ENCODE measurements at regions not wholly inside any gene's neighbourhood (a gene's known extent, or its start where the extent isn't known, plus 50 kb on each side); places are given as distances from the start of the nearest gene placed in this dataset.

DNA sequence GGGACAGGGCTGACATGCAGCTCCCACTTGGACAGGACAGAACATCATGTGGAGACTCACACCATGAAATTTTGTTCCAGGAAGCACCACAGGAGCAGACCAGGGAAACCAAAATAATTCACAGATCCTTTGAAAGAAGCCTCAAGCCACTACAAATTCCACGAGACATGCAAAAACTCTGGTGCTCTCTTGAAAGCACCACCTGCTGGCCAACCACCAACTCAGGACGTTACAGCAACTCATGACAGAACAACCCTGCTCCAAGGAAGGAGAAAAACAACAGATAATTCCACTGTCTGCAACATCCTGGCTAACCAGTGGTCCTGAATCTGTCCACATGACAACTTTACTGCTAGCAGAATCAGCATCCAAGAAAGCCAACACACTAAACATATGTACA is 516.0 kb downstream of the SPATA31D1 start:
- TF ChIP-seq BCL11B (tag by site-specific recombination; IDR thresholded peaks at IDR 0.05; ENCODE audit: low read depth) (no peak), RBAK (tag by site-specific recombination; IDR thresholded peaks at IDR 0.05) (no peak), ZNF311 (tag by site-specific recombination; IDR thresholded peaks at IDR 0.05; ENCODE audit: borderline replicate concordance) (no peak), ZFHX2 (tag by site-specific recombination; conservative IDR thresholded peaks at IDR 0.05) (no peak), ZFP69B (tag by site-specific recombination; IDR thresholded peaks at IDR 0.05) (no peak), ZBTB8A (tag by site-specific recombination; IDR thresholded peaks at IDR 0.05) (no peak), ZNF155 (tag by site-specific recombination; IDR thresholded peaks at IDR 0.05) (no peak), ZNF121 (tag by site-specific recombination; IDR thresholded peaks at IDR 0.05) (no peak), ZNF169 (tag by site-specific recombination; IDR thresholded peaks at IDR 0.05) (no peak), ZNF658 (tag by site-specific recombination; IDR thresholded peaks at IDR 0.05) (no peak)
- Histone ChIP-seq H3K36me3 (ENCODE audit: control insufficient read depth in 2 of 2, insufficient read depth in 1 of 2, low read length in 2 of 2) (no peaks in the 10 kb centered on the region), H3K4me1 (ENCODE audit: control insufficient read depth, insufficient read depth, low read length) (no peaks in the 10 kb centered on the region), H3K9me3 (ENCODE audit: control insufficient read depth, insufficient read depth, low read depth, low read length) (no peaks in the 10 kb centered on the region), H3K27ac (ENCODE audit: extremely low read depth, low read depth, low read length) (no peak overlapping the region), H3K4me3 (ENCODE audit: low read depth, low read length) (no peak overlapping the region)
- ChIA-PET CTCF (no interaction called here), POLR2A (no interaction called here)

DNA sequence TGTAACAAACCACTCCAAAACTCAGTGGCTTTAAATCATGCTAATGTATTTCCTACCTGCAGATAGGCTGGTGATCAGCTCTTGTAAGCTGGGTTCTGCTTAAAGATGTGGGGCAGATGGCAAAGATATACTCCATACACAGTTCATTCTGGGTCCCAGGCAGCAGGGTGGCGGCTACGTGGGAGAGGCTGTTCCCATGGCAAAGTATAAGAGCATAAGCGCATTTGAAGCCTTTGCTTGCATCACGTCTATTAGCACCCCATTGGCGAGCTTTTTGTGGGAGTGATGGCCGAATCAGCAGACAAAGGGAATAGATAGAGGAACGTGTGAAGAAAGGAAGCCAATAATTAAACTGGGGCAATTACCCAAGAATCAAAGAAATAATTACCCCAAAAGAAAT is 523.1 kb downstream of the SPATA31D1 start:
- TF ChIP-seq ZBTB21 (tag by site-specific recombination; IDR thresholded peaks at IDR 0.05) (no peak), BCL11B (tag by site-specific recombination; IDR thresholded peaks at IDR 0.05; ENCODE audit: low read depth) (no peak), KLF7 (tag by site-specific recombination; IDR thresholded peaks at IDR 0.05; ENCODE audit: borderline replicate concordance) (no peak), ZEB2 (tag by site-specific recombination; IDR thresholded peaks at IDR 0.05) (no peak), BCL11A (tag by site-specific recombination; IDR thresholded peaks at IDR 0.05; ENCODE audit: low read depth) (no peak), ZNF292 (tag by site-specific recombination; IDR thresholded peaks at IDR 0.05; ENCODE audit: borderline replicate concordance, low read depth) (no peak)
- TF ChIP-seq, protein P1, sequence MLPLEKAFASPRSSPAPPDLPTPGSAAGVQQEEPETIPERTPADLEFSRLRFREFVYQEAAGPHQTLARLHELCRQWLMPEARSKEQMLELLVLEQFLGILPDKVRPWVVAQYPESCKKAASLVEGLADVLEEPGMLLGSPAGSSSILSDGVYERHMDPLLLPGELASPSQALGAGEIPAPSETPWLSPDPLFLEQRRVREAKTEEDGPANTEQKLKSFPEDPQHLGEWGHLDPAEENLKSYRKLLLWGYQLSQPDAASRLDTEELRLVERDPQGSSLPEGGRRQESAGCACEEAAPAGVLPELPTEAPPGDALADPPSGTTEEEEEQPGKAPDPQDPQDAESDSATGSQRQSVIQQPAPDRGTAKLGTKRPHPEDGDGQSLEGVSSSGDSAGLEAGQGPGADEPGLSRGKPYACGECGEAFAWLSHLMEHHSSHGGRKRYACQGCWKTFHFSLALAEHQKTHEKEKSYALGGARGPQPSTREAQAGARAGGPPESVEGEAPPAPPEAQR (tag by site-specific recombination; IDR thresholded peaks at IDR 0.05), result no peak
- TF ChIP-seq, protein P2, sequence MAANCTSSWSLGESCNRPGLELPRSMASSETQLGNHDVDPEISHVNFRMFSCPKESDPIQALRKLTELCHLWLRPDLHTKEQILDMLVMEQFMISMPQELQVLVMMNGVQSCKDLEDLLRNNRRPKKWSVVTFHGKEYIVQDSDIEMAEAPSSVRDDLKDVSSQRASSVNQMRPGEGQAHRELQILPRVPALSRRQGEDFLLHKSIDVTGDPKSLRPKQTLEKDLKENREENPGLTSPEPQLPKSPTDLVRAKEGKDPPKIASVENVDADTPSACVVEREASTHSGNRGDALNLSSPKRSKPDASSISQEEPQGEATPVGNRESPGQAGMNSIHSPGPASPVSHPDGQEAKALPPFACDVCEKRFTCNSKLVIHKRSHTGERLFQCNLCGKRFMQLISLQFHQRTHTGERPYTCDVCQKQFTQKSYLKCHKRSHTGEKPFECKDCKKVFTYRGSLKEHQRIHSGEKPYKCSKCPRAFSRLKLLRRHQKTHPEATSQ (tag by site-specific recombination; IDR thresholded peaks at IDR 0.05), result no peak
- Histone ChIP-seq H3K4me1 (ENCODE audit: control insufficient read depth, insufficient read depth, low read length) (peaks cover 7% of the 10 kb centered on the region; the same call in 1 of the 2 replicates), H3K36me3 (ENCODE audit: control insufficient read depth in 2 of 2, insufficient read depth in 1 of 2, low read length in 2 of 2) (no peaks in the 10 kb centered on the region), H3K4me3 (ENCODE audit: low read depth, low read length) (no peak overlapping the region), H3K27ac (ENCODE audit: extremely low read depth, low read depth, low read length) (no peak overlapping the region), H3K9me3 (ENCODE audit: control insufficient read depth, insufficient read depth, low read depth, low read length) (no peaks in the 10 kb centered on the region)
- ChIA-PET POLR2A (no interaction called here), CTCF (interaction anchor here (0.6 to 0.9 kb wide), 3 partner anchors 12 to 95 kb away, joined by 3 read pairs; no protein-coding TSS in a partner anchor)

DNA sequence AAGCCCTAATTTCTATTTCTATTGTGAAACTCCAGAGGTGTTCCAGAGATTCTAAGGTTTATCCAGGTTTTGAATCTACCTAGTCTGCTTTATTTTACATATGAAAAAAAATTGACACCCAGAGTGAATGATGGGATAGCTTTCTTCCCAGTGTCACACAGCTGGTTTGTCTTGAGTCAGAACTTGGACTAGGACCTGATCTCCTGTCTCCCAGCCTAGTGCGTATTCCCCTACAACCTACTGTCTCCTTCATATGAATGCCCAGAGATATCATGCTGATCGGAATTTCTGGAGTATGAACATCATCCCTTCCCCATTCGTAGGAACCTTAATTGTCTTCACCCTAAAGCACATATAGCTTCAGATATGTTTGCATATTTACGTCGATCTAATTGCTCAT is 524.2 kb downstream of the SPATA31D1 start:
- TF ChIP-seq, protein P3, sequence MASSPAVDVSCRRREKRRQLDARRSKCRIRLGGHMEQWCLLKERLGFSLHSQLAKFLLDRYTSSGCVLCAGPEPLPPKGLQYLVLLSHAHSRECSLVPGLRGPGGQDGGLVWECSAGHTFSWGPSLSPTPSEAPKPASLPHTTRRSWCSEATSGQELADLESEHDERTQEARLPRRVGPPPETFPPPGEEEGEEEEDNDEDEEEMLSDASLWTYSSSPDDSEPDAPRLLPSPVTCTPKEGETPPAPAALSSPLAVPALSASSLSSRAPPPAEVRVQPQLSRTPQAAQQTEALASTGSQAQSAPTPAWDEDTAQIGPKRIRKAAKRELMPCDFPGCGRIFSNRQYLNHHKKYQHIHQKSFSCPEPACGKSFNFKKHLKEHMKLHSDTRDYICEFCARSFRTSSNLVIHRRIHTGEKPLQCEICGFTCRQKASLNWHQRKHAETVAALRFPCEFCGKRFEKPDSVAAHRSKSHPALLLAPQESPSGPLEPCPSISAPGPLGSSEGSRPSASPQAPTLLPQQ (tag by site-specific recombination; IDR thresholded peaks at IDR 0.05), result no peak
- TF ChIP-seq ZNF560 (tag by site-specific recombination; IDR thresholded peaks at IDR 0.05; ENCODE audit: borderline replicate concordance) (no peak), ZNF366 (tag by site-specific recombination; conservative IDR thresholded peaks at IDR 0.05) (no peak), ZNF785 (tag by site-specific recombination; IDR thresholded peaks at IDR 0.05) (no peak)
- TF ChIP-seq, protein P4, sequence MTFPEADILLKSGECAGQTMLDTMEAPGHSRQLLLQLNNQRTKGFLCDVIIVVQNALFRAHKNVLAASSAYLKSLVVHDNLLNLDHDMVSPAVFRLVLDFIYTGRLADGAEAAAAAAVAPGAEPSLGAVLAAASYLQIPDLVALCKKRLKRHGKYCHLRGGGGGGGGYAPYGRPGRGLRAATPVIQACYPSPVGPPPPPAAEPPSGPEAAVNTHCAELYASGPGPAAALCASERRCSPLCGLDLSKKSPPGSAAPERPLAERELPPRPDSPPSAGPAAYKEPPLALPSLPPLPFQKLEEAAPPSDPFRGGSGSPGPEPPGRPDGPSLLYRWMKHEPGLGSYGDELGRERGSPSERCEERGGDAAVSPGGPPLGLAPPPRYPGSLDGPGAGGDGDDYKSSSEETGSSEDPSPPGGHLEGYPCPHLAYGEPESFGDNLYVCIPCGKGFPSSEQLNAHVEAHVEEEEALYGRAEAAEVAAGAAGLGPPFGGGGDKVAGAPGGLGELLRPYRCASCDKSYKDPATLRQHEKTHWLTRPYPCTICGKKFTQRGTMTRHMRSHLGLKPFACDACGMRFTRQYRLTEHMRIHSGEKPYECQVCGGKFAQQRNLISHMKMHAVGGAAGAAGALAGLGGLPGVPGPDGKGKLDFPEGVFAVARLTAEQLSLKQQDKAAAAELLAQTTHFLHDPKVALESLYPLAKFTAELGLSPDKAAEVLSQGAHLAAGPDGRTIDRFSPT (tag by site-specific recombination; IDR thresholded peaks at IDR 0.05), result no peak
- TF ChIP-seq, protein P5, sequence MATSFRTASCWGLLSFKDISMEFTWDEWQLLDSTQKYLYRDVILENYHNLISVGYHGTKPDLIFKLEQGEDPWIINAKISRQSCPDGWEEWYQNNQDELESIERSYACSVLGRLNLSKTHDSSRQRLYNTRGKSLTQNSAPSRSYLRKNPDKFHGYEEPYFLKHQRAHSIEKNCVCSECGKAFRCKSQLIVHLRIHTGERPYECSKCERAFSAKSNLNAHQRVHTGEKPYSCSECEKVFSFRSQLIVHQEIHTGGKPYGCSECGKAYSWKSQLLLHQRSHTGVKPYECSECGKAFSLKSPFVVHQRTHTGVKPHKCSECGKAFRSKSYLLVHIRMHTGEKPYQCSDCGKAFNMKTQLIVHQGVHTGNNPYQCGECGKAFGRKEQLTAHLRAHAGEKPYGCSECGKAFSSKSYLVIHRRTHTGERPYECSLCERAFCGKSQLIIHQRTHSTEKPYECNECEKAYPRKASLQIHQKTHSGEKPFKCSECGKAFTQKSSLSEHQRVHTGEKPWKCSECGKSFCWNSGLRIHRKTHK (tag by site-specific recombination; IDR thresholded peaks at IDR 0.05), result no peak
- Histone ChIP-seq H3K27ac (ENCODE audit: extremely low read depth, low read depth, low read length) (no peak overlapping the region; the same call in 1 of the 2 replicates), H3K4me3 (ENCODE audit: low read depth, low read length) (no peak overlapping the region), H3K9me3 (ENCODE audit: control insufficient read depth, insufficient read depth, low read depth, low read length) (no peaks in the 10 kb centered on the region), H3K4me1 (ENCODE audit: control insufficient read depth, insufficient read depth, low read length) (peaks cover 7% of the 10 kb centered on the region; the same call in 1 of the 2 replicates), H3K36me3 (ENCODE audit: control insufficient read depth in 2 of 2, insufficient read depth in 1 of 2, low read length in 2 of 2) (no peaks in the 10 kb centered on the region)
- ChIA-PET CTCF (interaction anchor here (1.0 kb wide), 1 partner anchor 15 kb away, joined by 3 read pairs; no protein-coding TSS in a partner anchor), POLR2A (no interaction called here)
